Superior temporal gyrus (tissue), 1 donor: ENCODE measurements at regions not wholly inside any gene's neighbourhood (a gene's known extent, or its start where the extent isn't known, plus 50 kb on each side); places are given as distances from the start of the nearest gene placed in this dataset.

Experiments used
- DNase-seq: peaks from one replicate; pipeline ENCODE4 v3.0.0-alpha.2; 2016; ENCODE audit errors: extremely low spot score

DNA sequence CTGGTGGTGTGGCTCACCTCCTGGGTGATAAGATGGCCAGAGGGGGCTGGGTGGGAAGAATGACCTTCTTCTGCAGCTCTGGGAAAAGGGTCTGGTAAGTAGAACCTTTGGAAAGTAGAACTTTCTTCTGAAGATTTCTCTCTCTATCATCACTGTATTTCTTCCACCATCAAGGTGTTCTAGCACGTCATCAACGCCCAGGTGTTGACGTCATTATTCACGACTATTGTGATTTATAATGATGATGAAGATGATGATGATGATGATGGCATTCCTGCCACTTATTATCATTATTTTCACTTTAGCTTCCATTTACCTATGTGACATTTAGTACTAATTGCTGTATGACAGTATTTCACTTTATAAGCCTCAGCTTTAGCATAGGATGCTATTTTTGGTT lies 525.6 kb upstream of the ADARB2 start:
- DNase-seq: no peak

DNA sequence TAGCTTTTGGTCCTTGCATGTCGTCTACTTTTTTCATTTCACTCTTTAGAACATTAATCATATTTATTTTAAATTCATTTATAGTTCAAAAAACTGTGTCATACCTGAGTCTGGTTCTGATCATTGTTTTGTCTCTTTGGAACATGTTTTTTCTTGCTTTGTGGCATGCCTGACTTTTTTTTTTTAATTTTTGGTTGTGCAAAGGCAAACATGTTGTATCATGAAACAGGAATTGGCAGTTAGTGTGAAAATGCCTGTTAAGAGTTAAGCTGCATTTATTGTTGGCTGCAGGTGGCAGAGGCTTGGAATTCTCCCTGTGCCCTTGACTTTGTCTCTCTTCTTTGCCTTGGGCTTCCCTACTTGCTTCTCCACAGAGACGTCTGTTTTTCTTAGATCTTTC lies 525.0 kb upstream of the ADARB2 start:
- DNase-seq: no peak

DNA sequence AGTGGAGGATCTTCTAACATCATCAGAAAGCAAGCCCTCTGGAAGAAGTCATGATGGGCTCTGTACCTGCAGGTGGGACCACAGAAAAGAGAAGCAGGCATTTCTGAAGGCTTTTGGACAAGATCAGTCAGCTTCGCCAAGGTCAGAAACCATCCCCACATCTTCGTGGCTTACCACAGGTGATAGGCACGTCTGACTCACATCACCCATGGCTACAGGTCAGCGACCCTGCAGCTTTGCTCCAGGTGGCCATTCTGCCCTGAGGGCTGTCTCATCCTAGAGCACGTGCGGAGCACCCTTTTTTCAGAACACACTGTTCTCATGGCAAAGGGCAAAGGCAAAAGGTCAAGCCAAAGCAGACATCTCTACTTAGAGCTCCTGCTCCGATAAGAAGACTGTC lies 518.9 kb upstream of the ADARB2 start:
- no peak for DNase-seq

GRCh38 chr10:2252096-2252495 lies 514.8 kb upstream of the ADARB2 start:
- no peak for DNase-seq

GRCh38 chr10:2251631-2252030 lies 514.3 kb upstream of the ADARB2 start:
- no peak for DNase-seq

DNA sequence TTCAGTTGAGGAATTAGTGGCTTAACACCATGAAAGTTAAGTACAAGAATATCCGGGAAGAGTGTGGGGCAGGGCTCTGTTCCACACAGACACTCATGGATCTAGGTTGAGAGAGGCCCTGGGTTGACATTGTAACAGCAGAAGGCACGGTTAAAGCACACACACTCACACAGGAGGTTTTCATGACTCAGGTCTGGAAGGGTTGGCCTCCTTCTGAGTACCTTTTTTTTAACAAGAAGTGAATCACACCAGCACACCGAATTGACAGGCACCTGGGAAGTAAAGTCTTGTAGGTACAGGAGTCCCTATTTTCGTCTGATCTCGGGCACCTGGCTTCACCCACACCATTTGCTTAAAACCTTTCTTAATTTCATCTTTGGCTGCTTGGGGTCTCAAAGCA lies 509.4 kb upstream of the ADARB2 start:
- no peak for DNase-seq

- DNase-seq: no peak
Observed at GRCh38 chr10:2245580-2245979, 508.3 kb upstream of the ADARB2 start.

GRCh38 chr10:2244471-2244870 lies 507.1 kb upstream of the ADARB2 start:
- DNase-seq: no peak

DNA sequence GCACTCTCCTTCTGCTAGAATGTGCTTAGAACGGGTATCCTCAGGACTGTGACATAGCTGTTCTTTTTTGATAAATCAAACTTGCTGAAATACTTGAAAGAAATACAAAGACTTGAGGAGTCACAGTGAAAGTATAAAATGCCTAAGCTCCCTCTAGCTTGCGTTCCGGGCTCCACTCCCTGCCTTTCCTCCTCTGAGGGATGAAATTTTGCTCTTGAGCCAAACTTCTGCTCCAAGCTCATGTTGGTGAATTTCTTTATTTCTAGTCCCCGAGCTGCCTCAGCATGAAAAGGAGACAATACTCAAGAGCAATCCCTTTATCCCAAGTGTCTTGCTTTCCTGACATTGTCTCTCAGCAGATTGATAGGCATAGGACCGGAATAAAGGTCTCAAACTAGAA lies 499.6 kb upstream of the ADARB2 start:
- no peak for DNase-seq

DNA sequence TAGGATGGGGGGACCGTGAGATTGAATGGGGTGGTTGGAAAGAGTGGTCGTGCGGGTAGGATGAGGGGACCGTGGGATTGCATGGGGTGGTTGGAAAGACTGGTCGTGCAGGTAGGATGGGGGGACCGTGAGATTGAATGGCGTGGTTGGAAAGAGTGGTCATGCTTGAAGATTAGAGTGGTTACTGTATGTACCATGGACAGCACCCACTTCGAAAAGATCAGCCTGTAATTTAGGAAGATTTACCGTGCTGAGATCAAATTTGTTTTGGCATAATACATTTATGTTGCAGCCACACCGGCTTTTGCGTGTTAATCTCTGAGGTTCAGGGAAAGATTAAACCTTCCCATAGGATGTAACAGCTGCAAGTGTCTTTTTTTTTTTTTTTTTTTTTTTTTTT lies 495.2 kb upstream of the ADARB2 start:
- DNase-seq: no peak

GRCh38 chr10:2230478-2230877 lies 493.2 kb upstream of the ADARB2 start:
- DNase-seq: no peak

DNA sequence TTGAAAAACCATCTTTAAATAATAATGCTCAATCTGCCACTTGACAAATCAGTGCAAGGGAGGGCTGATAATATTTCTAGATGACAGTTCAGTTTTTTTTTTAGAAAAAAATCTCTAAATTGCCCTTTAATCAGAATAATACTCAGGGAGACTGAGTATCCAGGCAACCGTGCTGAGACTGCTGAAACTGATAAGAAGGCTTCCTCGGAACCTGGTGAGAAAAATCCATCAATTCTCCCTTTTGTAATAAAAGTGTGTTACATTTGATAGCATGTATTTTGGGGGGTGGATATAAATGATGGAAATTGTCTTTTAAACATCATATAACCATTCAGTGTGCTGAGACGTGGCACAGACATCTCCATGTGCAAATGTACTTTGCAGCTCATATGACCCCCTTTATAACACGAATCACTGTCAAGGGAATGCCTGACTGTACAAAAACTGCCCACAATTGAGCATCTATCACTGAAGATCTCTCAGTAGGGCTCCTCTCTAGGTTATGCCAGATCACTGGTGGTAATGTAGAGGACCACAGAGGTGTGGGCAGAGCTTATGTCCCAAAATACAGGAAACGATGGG lies 491.1 kb upstream of the ADARB2 start:
- no peak for DNase-seq

- DNase-seq: no peak
Observed at GRCh38 chr10:2225609-2226008, 488.3 kb upstream of the ADARB2 start.

- DNase-seq: no peak
Observed at GRCh38 chr10:2223548-2224320, 486.4 kb upstream of the ADARB2 start.

DNA sequence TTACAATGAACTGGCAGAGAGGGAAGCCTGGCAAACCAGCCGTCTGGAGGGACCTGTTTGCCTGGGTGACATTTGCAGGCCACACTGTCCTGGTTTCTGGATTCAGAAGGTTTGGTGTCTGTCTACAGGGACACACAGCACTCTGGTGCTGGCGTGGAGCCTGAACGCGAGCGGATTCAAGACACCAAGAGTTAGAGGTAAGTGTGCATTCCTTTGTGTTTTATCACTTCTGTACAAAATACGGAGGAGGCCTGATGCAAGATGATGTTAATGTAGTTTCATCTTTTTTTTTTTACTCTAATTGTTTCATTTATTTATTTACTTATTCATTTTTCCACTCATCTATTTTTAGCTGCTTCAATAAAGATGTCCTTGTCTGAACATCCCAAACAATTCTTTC lies 485.3 kb upstream of the ADARB2 start:
- DNase-seq: no peak

DNA sequence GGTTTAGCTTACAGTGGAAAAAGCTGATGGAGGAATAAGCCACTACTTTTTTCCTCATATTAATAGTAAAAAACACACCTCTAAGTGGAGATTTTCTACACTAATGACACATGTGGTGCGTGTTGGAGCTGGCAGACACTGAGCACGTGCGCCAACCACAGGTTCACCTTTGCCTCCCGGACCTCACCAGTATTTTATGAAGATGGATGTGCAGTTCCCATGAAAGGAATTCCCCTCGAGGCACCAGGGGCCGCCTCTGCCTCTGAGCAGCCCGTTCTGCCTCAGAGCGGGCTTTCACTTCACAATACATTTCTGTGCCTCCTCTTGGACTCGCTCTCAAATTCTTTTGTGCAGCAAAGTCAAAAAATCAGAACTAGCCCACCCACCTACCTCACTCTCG lies 477.5 kb upstream of the ADARB2 start:
- no peak for DNase-seq

DNA sequence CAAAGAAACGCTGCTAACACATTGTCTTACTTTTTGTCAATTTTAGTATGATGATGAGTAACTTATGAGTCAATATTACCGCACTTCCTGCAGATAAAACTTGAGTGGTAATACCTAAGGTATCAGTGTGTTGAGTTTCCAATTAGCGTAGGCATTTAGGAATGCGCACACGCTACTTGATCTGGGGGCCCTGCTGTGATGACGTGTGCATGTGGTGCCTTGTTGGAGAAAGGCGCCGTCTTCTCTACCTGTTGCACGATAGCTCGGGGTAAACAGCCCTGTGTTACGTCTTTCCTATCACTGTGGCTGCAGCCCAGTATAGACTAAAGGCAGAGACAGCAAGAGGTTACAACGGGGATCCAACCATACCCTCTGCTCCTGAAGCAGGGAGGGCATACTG lies 476.8 kb upstream of the ADARB2 start:
- no peak for DNase-seq

DNA sequence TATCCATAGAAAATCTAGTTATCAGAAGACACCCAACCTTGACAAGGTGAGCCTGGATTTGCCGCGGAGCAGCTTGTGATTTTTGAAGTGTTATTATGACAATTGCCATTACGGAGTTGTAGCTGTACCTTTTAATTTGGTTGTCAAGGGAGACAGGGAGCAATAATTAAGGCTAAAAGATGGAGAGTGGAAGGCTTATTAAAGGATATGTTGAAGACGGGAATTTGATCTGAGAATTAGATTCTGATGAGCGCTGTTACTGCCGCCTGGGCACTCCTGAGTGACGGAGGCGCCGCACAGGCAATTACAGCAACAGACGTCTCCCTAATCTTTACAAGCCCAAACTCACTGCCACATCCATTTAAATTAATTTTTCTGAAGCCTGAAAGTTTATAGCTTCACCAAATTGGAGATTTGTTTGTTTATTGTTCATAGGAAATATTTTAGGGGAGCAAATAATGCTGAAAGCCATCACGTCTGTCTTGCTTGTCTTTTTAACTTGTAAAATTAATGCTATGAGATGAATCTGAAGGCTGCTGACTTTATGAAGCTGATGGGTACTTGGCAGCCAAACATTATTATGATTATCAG lies 475.0 kb upstream of the ADARB2 start:
- DNase-seq: no peak

- DNase-seq: no peak
Observed at GRCh38 chr10:2210088-2210487, 472.8 kb upstream of the ADARB2 start.

GRCh38 chr10:2208106-2208505 lies 470.8 kb upstream of the ADARB2 start:
- DNase-seq: no peak

- DNase-seq: no peak
Observed at GRCh38 chr10:2207246-2207922, 470.1 kb upstream of the ADARB2 start.

DNA sequence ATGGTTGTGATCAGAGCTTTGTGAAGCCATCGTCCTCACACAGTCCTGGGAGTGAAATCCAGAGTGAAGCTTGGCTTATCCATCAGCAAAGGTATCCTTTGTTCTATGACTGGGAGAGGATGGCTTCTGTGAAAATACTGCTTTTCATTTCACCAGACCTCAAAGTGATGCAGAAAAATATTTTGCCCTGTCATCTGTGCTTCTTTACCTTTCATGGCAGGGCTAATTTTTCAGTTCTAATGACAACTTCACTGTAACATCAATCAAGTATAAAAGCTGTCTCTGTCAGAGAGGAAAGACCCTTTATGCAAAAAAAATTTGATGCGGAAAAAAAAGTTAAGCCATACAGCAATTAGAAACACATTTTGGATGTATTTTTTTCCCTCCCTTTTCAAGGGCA lies 468.1 kb upstream of the ADARB2 start:
- DNase-seq: no peak

GRCh38 chr10:2202401-2202800 lies 465.1 kb upstream of the ADARB2 start:
- DNase-seq: no peak
